Fibroblast of skin of left biceps (primary cell): ENCODE measurements at regions not wholly inside any gene's neighbourhood (a gene's known extent, or its start where the extent isn't known, plus 50 kb on each side); places are given as distances from the start of the nearest gene placed in this dataset.

Experiments used
- DNase-seq, 2 experiments: peaks; one replicate each; pipeline ENCODE4 v3.0.0-alpha.2; 2013; ENCODE audit warnings: low read depth in 2 of 2

- DNase-seq, result no peak
These were observed 295.5 kb downstream of the CDH11 start for GRCh38 chr16:64826374-64826773.

- no peak for DNase-seq
These were observed 298.3 kb downstream of the CDH11 start for GRCh38 chr16:64823481-64824075.

GRCh38 chr16:64809876-64810629, 311.8 kb downstream of the CDH11 start:
- DNase-seq, result no peak

GRCh38 chr16:64808474-64808873, 313.4 kb downstream of the CDH11 start:
- no peak for DNase-seq

GRCh38 chr16:64791756-64792155, 330.1 kb downstream of the CDH11 start:
- peak in 1 of 2 experiments; percentile 19 for DNase-seq

GRCh38 chr16:64784635-64785034, 337.2 kb downstream of the CDH11 start:
- no peak for DNase-seq

GRCh38 chr16:64782484-64782883, 339.4 kb downstream of the CDH11 start:
- DNase-seq, result no peak

GRCh38 chr16:64780445-64780844, 341.4 kb downstream of the CDH11 start:
- no peak for DNase-seq

GRCh38 chr16:64778777-64779176, 343.1 kb downstream of the CDH11 start:
- DNase-seq, result no peak

- DNase-seq, result no peak
These were observed 348.2 kb downstream of the CDH11 start for GRCh38 chr16:64773638-64774037.

GRCh38 chr16:64773184-64773583, 348.7 kb downstream of the CDH11 start:
- DNase-seq, result no peak

- DNase-seq, result no peak
These were observed 350.6 kb downstream of the CDH11 start for GRCh38 chr16:64771273-64771672.

- DNase-seq, result no peak
These were observed 359.7 kb downstream of the CDH11 start for GRCh38 chr16:64762211-64762610.

- DNase-seq, result no peak
These were observed 367.6 kb downstream of the CDH11 start for GRCh38 chr16:64754279-64754678.

GRCh38 chr16:64751906-64752305, 370.0 kb downstream of the CDH11 start:
- DNase-seq, result peak; percentile 76 to 80

- no peak for DNase-seq
These were observed 372.5 kb downstream of the CDH11 start for GRCh38 chr16:64749346-64749745.

- no peak for DNase-seq
These were observed 376.5 kb downstream of the CDH11 start for GRCh38 chr16:64745258-64745930.

- DNase-seq, result no peak
These were observed 379.2 kb downstream of the CDH11 start for GRCh38 chr16:64742455-64743223.

- no peak for DNase-seq
These were observed 381.6 kb downstream of the CDH11 start for GRCh38 chr16:64740261-64740660.

- DNase-seq, result peak; percentile 70 to 76
These were observed 383.4 kb downstream of the CDH11 start for GRCh38 chr16:64738321-64738960.

GRCh38 chr16:64736857-64737256, 385.0 kb downstream of the CDH11 start:
- no peak for DNase-seq

GRCh38 chr16:64731891-64732290, 390.0 kb downstream of the CDH11 start:
- DNase-seq, result no peak
